ENCODE measurements at regions not wholly inside any gene's neighbourhood (a gene's known extent, or its start where the extent isn't known, plus 50 kb on each side); places are given as distances from the start of the nearest gene placed in this dataset.

GRCh38 chr3:80697291-80697690 is 929.5 kb upstream of the ROBO1 start:
- Histone ChIP-seq H3K36me3 (ENCODE audit: control insufficient read depth, insufficient read depth, low read length) (no peaks in the 10 kb centered on the region), H3K27me3 (ENCODE audit: control insufficient read depth, insufficient read depth, low read length) (no peaks in the 10 kb centered on the region), H3K4me3 (ENCODE audit: low read depth, low read length) (no peak overlapping the region)
- TF ChIP-seq CTCF (IDR thresholded peaks at IDR 0.05; ENCODE audit: insufficient read depth, low read length, severe bottlenecking) = no peak
- FAIRE-seq = no peak
- no peak for DNase-seq (ENCODE audit: low read depth)

GRCh38 chr3:80696280-80696679 is 928.5 kb upstream of the ROBO1 start:
- Histone ChIP-seq H3K36me3 (ENCODE audit: control insufficient read depth, insufficient read depth, low read length) (no peaks in the 10 kb centered on the region), H3K27me3 (ENCODE audit: control insufficient read depth, insufficient read depth, low read length) (no peaks in the 10 kb centered on the region), H3K4me3 (ENCODE audit: low read depth, low read length) (no peak overlapping the region)
- DNase-seq (ENCODE audit: low read depth) = peak; percentile 63
- peak; percentile 70 for FAIRE-seq
- TF ChIP-seq CTCF (IDR thresholded peaks at IDR 0.05; ENCODE audit: insufficient read depth, low read length, severe bottlenecking) = no peak

GRCh38 chr3:80688814-80689213 is 921.0 kb upstream of the ROBO1 start:
- no peaks in the 10 kb centered on the region for H3K36me3 ChIP-seq (ENCODE audit: control insufficient read depth, insufficient read depth, low read length)
- TF ChIP-seq CTCF (IDR thresholded peaks at IDR 0.05; ENCODE audit: insufficient read depth, low read length, severe bottlenecking) = no peak
- H3K27me3 ChIP-seq (ENCODE audit: control insufficient read depth, insufficient read depth, low read length) = no peaks in the 10 kb centered on the region
- peak; percentile 32 for DNase-seq (ENCODE audit: low read depth)
- FAIRE-seq = no peak
- no peak overlapping the region for H3K4me3 ChIP-seq (ENCODE audit: low read depth, low read length)

GRCh38 chr3:80682951-80683350 is 915.2 kb upstream of the ROBO1 start:
- H3K27me3 ChIP-seq (ENCODE audit: control insufficient read depth, insufficient read depth, low read length) = no peaks in the 10 kb centered on the region
- DNase-seq (ENCODE audit: low read depth) (no peak), FAIRE-seq (no peak)
- no peaks in the 10 kb centered on the region for H3K36me3 ChIP-seq (ENCODE audit: control insufficient read depth, insufficient read depth, low read length)
- H3K4me3 ChIP-seq (ENCODE audit: low read depth, low read length) = no peak overlapping the region
- no peak for TF ChIP-seq CTCF (IDR thresholded peaks at IDR 0.05; ENCODE audit: insufficient read depth, low read length, severe bottlenecking)

- Histone ChIP-seq H3K36me3 (ENCODE audit: control insufficient read depth, insufficient read depth, low read length) (no peaks in the 10 kb centered on the region), H3K27me3 (ENCODE audit: control insufficient read depth, insufficient read depth, low read length) (no peaks in the 10 kb centered on the region), H3K4me3 (ENCODE audit: low read depth, low read length) (no peak overlapping the region)
- FAIRE-seq (no peak), DNase-seq (ENCODE audit: low read depth) (no peak)
- TF ChIP-seq CTCF (IDR thresholded peaks at IDR 0.05; ENCODE audit: insufficient read depth, low read length, severe bottlenecking) = no peak
These were observed 914.4 kb upstream of the ROBO1 start for GRCh38 chr3:80682235-80682634.

GRCh38 chr3:80677796-80678195 is 910.0 kb upstream of the ROBO1 start:
- no peaks in the 10 kb centered on the region for H3K27me3 ChIP-seq (ENCODE audit: control insufficient read depth, insufficient read depth, low read length)
- no peaks in the 10 kb centered on the region for H3K36me3 ChIP-seq (ENCODE audit: control insufficient read depth, insufficient read depth, low read length)
- no peak overlapping the region for H3K4me3 ChIP-seq (ENCODE audit: low read depth, low read length)
- FAIRE-seq = no peak
- DNase-seq (ENCODE audit: low read depth) = peak; percentile 0
- no peak for TF ChIP-seq CTCF (IDR thresholded peaks at IDR 0.05; ENCODE audit: insufficient read depth, low read length, severe bottlenecking)

All from bronchial epithelial cell (primary cell).